NCI-H1436 treated with DMSO at 0.1 percent for 48 hours (cell line): ENCODE measurements at regions not wholly inside any gene's neighbourhood (a gene's known extent, or its start where the extent isn't known, plus 50 kb on each side); places are given as distances from the start of the nearest gene placed in this dataset.
"Not testable (repeated sequence)": the region's sequence is repeated elsewhere in the genome, so short reads cannot be mapped to it uniquely, and the experiment has no call there.

Experiments
- DNase-seq: peaks from one replicate; lab custom pipeline; 2025; lab: John Stamatoyannopoulos, UW

GRCh38 chr2:8118940-8119781 lies 562.7 kb upstream of the ID2 start:
- DNase-seq: no peak

- DNase-seq: no peak
Measured at GRCh38 chr2:8119782-8120505, 561.9 kb upstream of the ID2 start.

- DNase-seq: no peak
Measured at GRCh38 chr2:8120506-8120860, 561.4 kb upstream of the ID2 start.

GRCh38 chr2:8121022-8121825 lies 560.6 kb upstream of the ID2 start:
- DNase-seq: no peak

- no peak for DNase-seq
Measured at GRCh38 chr2:8121826-8122513, 559.9 kb upstream of the ID2 start.

GRCh38 chr2:8122520-8122919 lies 559.3 kb upstream of the ID2 start:
- no peak for DNase-seq

GRCh38 chr2:8123464-8123863 lies 558.4 kb upstream of the ID2 start:
- no peak for DNase-seq

- DNase-seq: no peak
Measured at GRCh38 chr2:8125741-8126711, 555.8 kb upstream of the ID2 start.

- DNase-seq: no peak
Measured at GRCh38 chr2:8126783-8127182, 555.1 kb upstream of the ID2 start.

- DNase-seq: not testable (repeated sequence)
Measured at GRCh38 chr2:8131423-8131822, 550.4 kb upstream of the ID2 start.

- no peak for DNase-seq
Measured at GRCh38 chr2:8132351-8132831, 549.5 kb upstream of the ID2 start.

- no peak for DNase-seq
Measured at GRCh38 chr2:8132879-8133278, 549.0 kb upstream of the ID2 start.

- no peak for DNase-seq
Measured at GRCh38 chr2:8133363-8133762, 548.5 kb upstream of the ID2 start.

GRCh38 chr2:8133913-8134472 lies 547.9 kb upstream of the ID2 start:
- no peak for DNase-seq

- no peak for DNase-seq
Measured at GRCh38 chr2:8134473-8134932, 547.4 kb upstream of the ID2 start.

- DNase-seq: no peak
Measured at GRCh38 chr2:8134985-8135682, 546.7 kb upstream of the ID2 start.

GRCh38 chr2:8137801-8138200 lies 544.1 kb upstream of the ID2 start:
- no peak for DNase-seq

GRCh38 chr2:8138525-8138922 lies 543.3 kb upstream of the ID2 start:
- DNase-seq: no peak

GRCh38 chr2:8138923-8139667 lies 542.8 kb upstream of the ID2 start:
- DNase-seq: no peak
